ENCODE measurements at regions not wholly inside any gene's neighbourhood (a gene's known extent, or its start where the extent isn't known, plus 50 kb on each side); places are given as distances from the start of the nearest gene placed in this dataset.

GRCh38 chr1:219114014-219114413 is 59.7 kb upstream of the LYPLAL1 start:
- no peak for DNase-seq

- DNase-seq: no peak
Measured at GRCh38 chr1:219119839-219120238, 53.8 kb upstream of the LYPLAL1 start.

GRCh38 chr1:219120624-219121544 is 52.8 kb upstream of the LYPLAL1 start:
- no peak for DNase-seq

GRCh38 chr1:219121679-219122078 is 52.0 kb upstream of the LYPLAL1 start:
- DNase-seq: no peak

- no peak for DNase-seq
Measured at GRCh38 chr1:219123036-219123435, 50.6 kb upstream of the LYPLAL1 start.

All from activated T-cell treated with anti-CD3 and anti-CD28 coated beads, Interleukin-2, amount 50 U/mL, for 48 hours (primary cell).